Sigmoid colon (tissue), 6 donors: ENCODE measurements at regions not wholly inside any gene's neighbourhood (a gene's known extent, or its start where the extent isn't known, plus 50 kb on each side); places are given as distances from the start of the nearest gene placed in this dataset.

Experiments used
- DNase-seq: peaks from one replicate; pipeline ENCODE4 v3.0.0-alpha.2; 2019
- H3K27ac ChIP-seq, 4 donors: fragments of 200-600 bp; sonication (generic); one replicate each; pipeline ENCODE4 v1.5.1; 2016 to 2019; ENCODE audit warnings: mild to moderate bottlenecking in 1 of 4
- H3K27me3 ChIP-seq, 3 donors: fragments of 200-600 bp; sonication (generic); one replicate each; pipeline ENCODE4 v1.5.1; 2019; ENCODE audit warnings: mild to moderate bottlenecking in 1 of 3
- H3K36me3 ChIP-seq, 4 donors: fragments of 200-600 bp; sonication (generic); one replicate each; pipeline ENCODE4 v1.5.1; 2016 to 2019
- H3K4me1 ChIP-seq, 4 donors: fragments of 200-600 bp; sonication (generic); one replicate each; pipeline ENCODE4 v1.5.1; 2017 to 2019
- H3K4me3 ChIP-seq, 4 donors: fragments of 200-600 bp; sonication (generic); one replicate each; pipeline ENCODE4 v1.5.1; 2017 to 2019; ENCODE audit warnings: mild to moderate bottlenecking in 2 of 4, moderate library complexity in 1 of 4
- H3K9me3 ChIP-seq, 4 donors: fragments of 200-600 bp in 3 of 4; sonication (generic) in 3 of 4; one replicate each; pipeline versions ENCODE4 v1.5.1 to v1.6.1; 2013 to 2019
- EP300 ChIP-seq, 4 donors: sonication (generic); formaldehyde crosslinking; IDR thresholded peaks; one replicate each; pipeline ENCODE4 v1.6.1; 2017; ENCODE audit warnings: antibody characterized with exemption in 4 of 4
- POLR2A ChIP-seq, 2 donors: fragments of 450-650 bp; IDR thresholded peaks; one replicate each; pipeline ENCODE4 v1.6.1; 2016; ENCODE audit warnings: antibody characterized with exemption in 2 of 2, mild to moderate bottlenecking in 2 of 2, moderate library complexity in 2 of 2
- POLR2AphosphoS5 ChIP-seq, 4 donors: sonication (generic); formaldehyde crosslinking; IDR thresholded peaks; one replicate each; pipeline ENCODE4 v1.6.1; 2017; ENCODE audit warnings: antibody characterized with exemption in 4 of 4
- WGBS, 2 donors: extraction: QIAGEN DNeasy Blood & Tissue Kit; methylation state at CpG; one replicate each; pipeline ENCODE4 v1.1.7; 2013; 5-methylcytosine and 5-hydroxymethylcytosine counted together
- intact Hi-C: fragments of 100-400 bp; cut with DNase I; formaldehyde crosslinking; loops from one replicate; pipeline ENCODE4 v1.15.1; 2023
- TF ChIP-seq, protein P1 (sequence below), 4 experiments: fragments of 450-650 bp in 3 of 4; fragments of 200-600 bp in 1 of 4; IDR thresholded peaks; one replicate each; pipeline ENCODE4 v1.5.1; 2016 to 2019; ENCODE audit warnings: antibody characterized with exemption in 4 of 4, mild to moderate bottlenecking in 3 of 4, moderate library complexity in 2 of 4
- donor health status: healthy with polysubstance abuse.
- donor health status: healthy.

DNA sequence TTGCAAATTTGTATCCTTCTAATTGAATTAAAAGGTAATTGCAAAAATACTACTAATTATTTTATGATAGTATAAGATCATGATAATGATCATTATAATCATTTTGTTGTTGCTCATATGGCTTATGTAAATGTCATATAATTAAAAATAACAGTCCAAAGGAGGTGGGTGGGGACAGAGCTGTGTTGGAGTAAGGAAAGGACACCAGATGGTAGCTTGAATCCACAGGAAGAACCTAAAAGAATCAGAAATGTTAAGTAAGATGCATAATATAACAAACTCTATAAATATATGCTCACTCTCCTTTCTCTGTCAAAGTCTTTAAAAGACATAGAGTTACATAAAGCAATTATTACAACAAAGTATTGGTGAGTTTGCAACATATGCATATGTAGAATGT is 650.7 kb upstream of the HS6ST1 start:
- no peak for DNase-seq
- Histone ChIP-seq H3K27me3 (no peaks in the 10 kb centered on the region), H3K4me1 (no peaks in the 10 kb centered on the region), H3K4me3 (no peak overlapping the region), H3K27ac (no peak overlapping the region), H3K36me3 (no peaks in the 10 kb centered on the region), H3K9me3 (no peaks in the 10 kb centered on the region)
- TF ChIP-seq EP300 (IDR thresholded peaks at IDR 0.05), result no peak
- no peak for TF ChIP-seq POLR2AphosphoS5 (IDR thresholded peaks at IDR 0.05)
- no peak for TF ChIP-seq POLR2A (IDR thresholded peaks at IDR 0.05)
- TF ChIP-seq, protein P1, sequence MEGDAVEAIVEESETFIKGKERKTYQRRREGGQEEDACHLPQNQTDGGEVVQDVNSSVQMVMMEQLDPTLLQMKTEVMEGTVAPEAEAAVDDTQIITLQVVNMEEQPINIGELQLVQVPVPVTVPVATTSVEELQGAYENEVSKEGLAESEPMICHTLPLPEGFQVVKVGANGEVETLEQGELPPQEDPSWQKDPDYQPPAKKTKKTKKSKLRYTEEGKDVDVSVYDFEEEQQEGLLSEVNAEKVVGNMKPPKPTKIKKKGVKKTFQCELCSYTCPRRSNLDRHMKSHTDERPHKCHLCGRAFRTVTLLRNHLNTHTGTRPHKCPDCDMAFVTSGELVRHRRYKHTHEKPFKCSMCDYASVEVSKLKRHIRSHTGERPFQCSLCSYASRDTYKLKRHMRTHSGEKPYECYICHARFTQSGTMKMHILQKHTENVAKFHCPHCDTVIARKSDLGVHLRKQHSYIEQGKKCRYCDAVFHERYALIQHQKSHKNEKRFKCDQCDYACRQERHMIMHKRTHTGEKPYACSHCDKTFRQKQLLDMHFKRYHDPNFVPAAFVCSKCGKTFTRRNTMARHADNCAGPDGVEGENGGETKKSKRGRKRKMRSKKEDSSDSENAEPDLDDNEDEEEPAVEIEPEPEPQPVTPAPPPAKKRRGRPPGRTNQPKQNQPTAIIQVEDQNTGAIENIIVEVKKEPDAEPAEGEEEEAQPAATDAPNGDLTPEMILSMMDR (IDR thresholded peaks at IDR 0.05), result no peak
- intact Hi-C loops, result no loop called here

GRCh38 chr2:128970332-128971116 is 651.9 kb upstream of the HS6ST1 start:
- no peak for TF ChIP-seq EP300 (IDR thresholded peaks at IDR 0.05)
- TF ChIP-seq POLR2A (IDR thresholded peaks at IDR 0.05), result no peak
- no peak for TF ChIP-seq POLR2AphosphoS5 (IDR thresholded peaks at IDR 0.05)
- TF ChIP-seq, protein P1 (IDR thresholded peaks at IDR 0.05), result no peak
- 50 to 57% methylated on average over 10 of the region's 10 CpGs for WGBS, 2 donors
- Histone ChIP-seq H3K36me3 (no peaks in the 10 kb centered on the region), H3K4me1 (no peaks in the 10 kb centered on the region), H3K4me3 (no peak overlapping the region), H3K27ac (no peak overlapping the region), H3K9me3 (no peaks in the 10 kb centered on the region), H3K27me3 (no peaks in the 10 kb centered on the region)
- intact Hi-C loops, result no loop called here
- no peak for DNase-seq

GRCh38 chr2:128973566-128973965 is 654.9 kb upstream of the HS6ST1 start:
- 89 to 92% methylated on average over 4 of the region's 4 CpGs for WGBS, 2 donors
- H3K4me3 ChIP-seq, result no peak overlapping the region
- intact Hi-C loops, result no loop called here
- H3K9me3 ChIP-seq, result no peaks in the 10 kb centered on the region
- no peak overlapping the region for H3K27ac ChIP-seq
- TF ChIP-seq EP300 (IDR thresholded peaks at IDR 0.05) (no peak), POLR2AphosphoS5 (IDR thresholded peaks at IDR 0.05) (no peak), POLR2A (IDR thresholded peaks at IDR 0.05) (no peak)
- TF ChIP-seq, protein P1 (IDR thresholded peaks at IDR 0.05), result no peak
- H3K36me3 ChIP-seq, result no peaks in the 10 kb centered on the region
- no peaks in the 10 kb centered on the region for H3K4me1 ChIP-seq
- no peaks in the 10 kb centered on the region for H3K27me3 ChIP-seq
- DNase-seq, result no peak

DNA sequence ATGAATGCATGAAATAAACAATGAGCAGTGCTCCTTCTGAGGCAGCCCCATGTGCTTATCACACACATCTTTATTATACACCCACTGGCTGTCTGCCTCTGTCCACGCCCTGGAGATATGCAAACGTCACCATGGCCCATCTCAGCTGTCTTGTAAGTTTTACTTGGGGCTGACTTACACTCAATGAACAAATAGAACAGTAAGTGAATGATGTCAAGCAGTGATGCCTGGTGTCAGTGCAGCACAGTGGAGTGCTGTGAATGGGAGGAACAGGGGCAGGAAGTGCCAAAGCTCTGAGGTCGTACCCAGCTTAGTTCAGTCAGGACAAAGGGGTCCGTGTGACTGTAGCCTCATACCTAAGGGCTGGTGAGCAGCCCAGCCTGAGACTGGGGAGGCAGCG is 659.5 kb upstream of the HS6ST1 start:
- Histone ChIP-seq H3K4me1 (no peaks in the 10 kb centered on the region), H3K27ac (no peak overlapping the region), H3K27me3 (no peaks in the 10 kb centered on the region), H3K4me3 (no peak overlapping the region), H3K36me3 (no peaks in the 10 kb centered on the region), H3K9me3 (no peaks in the 10 kb centered on the region)
- DNase-seq, result no peak
- 29 to 44% methylated on average over 5 of the region's 5 CpGs for WGBS, 2 donors
- no peak for TF ChIP-seq POLR2A (IDR thresholded peaks at IDR 0.05)
- intact Hi-C loops, result no loop called here

- H3K4me3 ChIP-seq, result no peak overlapping the region
- no peaks in the 10 kb centered on the region for H3K36me3 ChIP-seq
- no peaks in the 10 kb centered on the region for H3K27me3 ChIP-seq
- no peak overlapping the region for H3K27ac ChIP-seq
- no peak for DNase-seq
- TF ChIP-seq, protein P1 (IDR thresholded peaks at IDR 0.05), result no peak
- TF ChIP-seq EP300 (IDR thresholded peaks at IDR 0.05), result no peak
- WGBS, 2 donors, result 79 to 88% methylated on average over 8 of the region's 8 CpGs
- no peaks in the 10 kb centered on the region for H3K4me1 ChIP-seq
- intact Hi-C loops, result no loop called here
- H3K9me3 ChIP-seq, result no peaks in the 10 kb centered on the region
These were observed 660.5 kb upstream of the HS6ST1 start for GRCh38 chr2:128979182-128979581.
